ENCODE measurements at regions not wholly inside any gene's neighbourhood (a gene's known extent, or its start where the extent isn't known, plus 50 kb on each side); places are given as distances from the start of the nearest gene placed in this dataset.

DNA sequence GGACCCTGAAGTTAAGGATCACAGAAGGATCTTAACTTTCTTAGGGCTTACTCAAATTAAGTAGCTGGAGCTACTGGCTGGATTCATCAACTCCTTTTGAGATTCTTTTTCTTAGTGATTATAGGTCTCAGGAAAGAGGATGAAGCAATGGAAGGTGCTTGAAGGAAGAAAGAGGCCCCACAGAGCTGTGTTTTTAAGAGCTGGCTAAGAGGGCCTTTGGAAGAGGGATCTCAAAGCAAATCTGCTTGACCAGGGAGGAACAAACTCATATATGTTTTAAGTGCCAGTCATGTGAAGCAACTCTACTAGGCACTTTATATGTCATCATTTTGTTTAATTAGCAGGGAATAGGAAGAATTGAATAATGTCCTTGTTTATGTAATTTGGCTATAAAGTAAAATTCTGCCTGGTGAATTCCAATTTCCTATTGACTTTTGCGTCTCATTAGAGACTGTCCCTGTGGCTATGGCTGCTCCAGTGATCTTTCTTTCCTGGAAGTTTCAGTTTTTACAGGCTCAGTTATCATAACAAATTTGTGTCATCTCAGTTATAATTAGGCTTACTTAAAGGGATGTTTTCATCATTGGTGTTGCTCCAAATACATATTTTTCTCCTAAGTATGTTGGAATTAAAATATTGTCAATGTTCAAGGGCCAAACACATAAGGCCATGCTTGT is 222.8 kb upstream of the CITED2 start:
- no peak for DNase-seq

GRCh38 chr6:139595183-139595582 is 220.7 kb upstream of the CITED2 start:
- DNase-seq, result peak in 1 of 3 experiments; percentile 28

GRCh38 chr6:139594333-139594965 is 220.0 kb upstream of the CITED2 start:
- no peak for DNase-seq

- no peak for DNase-seq
Measured at GRCh38 chr6:139593081-139593480, 218.6 kb upstream of the CITED2 start.

DNA sequence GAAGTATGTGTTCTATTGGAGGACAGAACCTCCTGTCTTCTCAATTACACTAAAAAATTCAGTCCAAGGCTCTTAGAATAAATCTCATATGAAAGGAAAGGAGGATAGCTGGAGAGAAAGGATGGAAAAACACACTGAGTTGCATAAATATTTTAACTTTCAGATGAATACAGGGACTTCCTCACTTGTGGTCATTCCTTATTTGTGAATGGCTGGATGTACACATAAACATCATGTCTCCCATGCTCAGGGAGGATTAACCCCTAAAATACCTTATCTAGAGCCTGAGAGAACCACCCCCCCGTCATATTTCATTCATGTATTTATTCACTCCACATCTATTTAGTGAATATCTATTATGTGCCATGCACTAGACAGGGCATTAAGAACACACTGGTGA is 217.6 kb upstream of the CITED2 start:
- no peak for DNase-seq

- no peak for DNase-seq
Measured at GRCh38 chr6:139591075-139591865, 216.8 kb upstream of the CITED2 start.

GRCh38 chr6:139590206-139590605 is 215.8 kb upstream of the CITED2 start:
- peak in 2 of 3 experiments; percentile 37 to 51 for DNase-seq

GRCh38 chr6:139588734-139589593 is 214.5 kb upstream of the CITED2 start:
- DNase-seq, result peak in 2 of 3 experiments; percentile 14 to 76

- peak; percentile 48 to 93 (median 74) for DNase-seq
Measured at GRCh38 chr6:139588076-139588639, 213.7 kb upstream of the CITED2 start.

DNA sequence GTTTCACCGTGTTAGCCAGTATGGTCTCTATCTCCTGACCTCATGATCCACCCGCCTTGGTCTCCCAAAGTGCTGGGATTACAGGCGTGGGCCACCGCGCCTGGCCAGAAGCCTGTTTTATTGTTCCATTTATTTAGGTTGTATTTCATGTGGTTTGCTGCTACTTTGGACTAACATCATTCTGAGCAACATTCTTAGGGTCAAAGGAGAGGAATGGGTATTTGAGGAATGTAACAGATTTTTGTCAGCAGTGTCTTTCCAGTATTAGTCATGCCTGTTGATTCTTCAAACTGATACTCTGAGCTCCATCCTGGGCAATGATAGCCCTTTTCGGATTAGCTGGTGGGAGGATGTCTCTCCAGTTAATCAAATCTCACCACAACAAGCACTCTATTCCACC is 213.0 kb upstream of the CITED2 start:
- no peak for DNase-seq

- DNase-seq, result no peak
Measured at GRCh38 chr6:139586273-139586672, 211.8 kb upstream of the CITED2 start.

DNA sequence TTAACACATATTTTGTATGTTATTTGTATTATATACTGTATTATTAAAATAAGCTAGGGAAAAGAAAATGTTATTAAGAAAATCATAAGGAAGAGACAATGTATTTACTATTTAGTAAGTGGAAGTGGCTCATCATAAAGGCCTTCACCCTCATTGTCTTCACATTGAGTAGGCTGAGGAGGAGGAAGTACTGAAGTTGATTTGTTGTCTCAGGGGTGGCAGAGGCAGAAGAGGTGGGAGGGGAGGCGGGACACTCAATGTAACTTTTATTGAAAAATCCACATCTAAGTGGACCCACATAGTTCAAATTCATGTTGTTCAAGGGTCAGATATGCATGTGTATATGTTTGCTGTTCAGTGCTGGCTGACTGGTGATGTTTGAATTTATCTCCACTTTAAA is 210.2 kb upstream of the CITED2 start:
- DNase-seq, result no peak

GRCh38 chr6:139583420-139583819 is 209.0 kb upstream of the CITED2 start:
- DNase-seq, result no peak

- no peak for DNase-seq
Measured at GRCh38 chr6:139582956-139583355, 208.5 kb upstream of the CITED2 start.

DNA sequence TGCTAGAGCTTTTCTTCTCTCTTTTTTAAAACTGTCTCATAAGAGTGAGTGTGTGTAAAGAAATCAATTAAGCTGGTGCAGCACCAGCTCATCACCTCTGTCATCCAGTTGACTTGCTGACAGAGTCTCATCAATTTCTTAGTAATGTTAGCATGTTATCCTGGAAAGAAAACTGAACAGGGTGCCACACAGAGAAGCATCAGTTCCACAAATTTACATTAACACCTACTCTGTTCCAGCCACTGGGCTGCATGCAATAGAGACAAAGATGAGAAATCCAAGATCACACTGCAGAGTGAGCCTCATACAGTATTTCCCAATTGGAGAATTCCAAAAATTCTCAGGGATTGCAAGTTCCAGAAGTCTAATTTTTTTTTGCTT is 207.0 kb upstream of the CITED2 start:
- DNase-seq, result no peak

- no peak for DNase-seq
Measured at GRCh38 chr6:139580592-139581484, 206.4 kb upstream of the CITED2 start.

GRCh38 chr6:139577763-139578604 is 203.5 kb upstream of the CITED2 start:
- DNase-seq, result no peak

GRCh38 chr6:139577124-139577762 is 202.8 kb upstream of the CITED2 start:
- no peak for DNase-seq

- no peak for DNase-seq
Measured at GRCh38 chr6:139572001-139572400, 197.6 kb upstream of the CITED2 start.

- DNase-seq, result no peak
Measured at GRCh38 chr6:139570166-139570565, 195.7 kb upstream of the CITED2 start.
